ENCODE measurements at regions not wholly inside any gene's neighbourhood (a gene's known extent, or its start where the extent isn't known, plus 50 kb on each side); places are given as distances from the start of the nearest gene placed in this dataset.

GRCh38 chr6:1163501-1163900 is 148.4 kb upstream of the FOXQ1 start:
- TF ChIP-seq CTCF (IDR thresholded peaks at IDR 0.05) (no peak), POLR2A (IDR thresholded peaks at IDR 0.05) (no peak), EP300 (IDR thresholded peaks at IDR 0.05) (no peak)

All from tibial nerve (tissue), 4 donors.